Vagina (tissue), 2 donors: ENCODE measurements at regions not wholly inside any gene's neighbourhood (a gene's known extent, or its start where the extent isn't known, plus 50 kb on each side); places are given as distances from the start of the nearest gene placed in this dataset.

Source experiments
- DNase-seq, 2 donors: peaks; one replicate each; pipeline ENCODE4 v3.0.0-alpha.2; 2017; ENCODE audit errors: extremely low spot score in 2 of 2
- H3K27ac ChIP-seq: fragments of 200-600 bp; sonication (generic); one replicate; pipeline ENCODE4 v1.5.1; 2019
- H3K27me3 ChIP-seq: fragments of 200-600 bp; sonication (generic); one replicate; pipeline ENCODE4 v1.5.1; 2019
- H3K36me3 ChIP-seq, 2 donors: fragments of 200-600 bp; sonication (generic); one replicate each; pipeline ENCODE4 v1.5.1; 2017 to 2019
- H3K4me1 ChIP-seq: fragments of 200-600 bp; sonication (generic); one replicate; pipeline ENCODE4 v1.5.1; 2019
- H3K4me3 ChIP-seq, 2 donors: fragments of 200-600 bp; sonication (generic); 1 replicate in 1 of 2; 2 replicates in 1 of 2; pipeline ENCODE4 v1.5.1; 2016 to 2019
- H3K9me3 ChIP-seq: fragments of 200-600 bp; sonication (generic); one replicate; pipeline ENCODE4 v1.5.1; 2019
- CTCF ChIP-seq, 3 experiments: fragments of 450-650 bp in 2 of 3; fragments of 200-600 bp in 1 of 3; sonication (generic) in 1 of 3; IDR thresholded peaks; one replicate each; pipeline ENCODE4 v1.5.1; 2017 to 2019; ENCODE audit warnings: antibody characterized with exemption in 3 of 3, mild to moderate bottlenecking in 2 of 3, moderate library complexity in 2 of 3
- POLR2A ChIP-seq, 2 donors: fragments of 450-650 bp; IDR thresholded peaks; one replicate each; pipeline ENCODE4 v1.6.1; 2017; ENCODE audit warnings: antibody characterized with exemption in 2 of 2, mild to moderate bottlenecking in 2 of 2, moderate library complexity in 2 of 2
- POLR2AphosphoS5 ChIP-seq, 2 donors: sonication (generic); formaldehyde crosslinking; IDR thresholded peaks; one replicate each; pipeline ENCODE4 v1.9.0; 2017; ENCODE audit warnings: antibody characterized with exemption in 2 of 2, mild to moderate bottlenecking in 2 of 2, low read depth in 1 of 2; ENCODE audit not compliant: insufficient read depth in 1 of 2
- intact Hi-C: fragments of 100-400 bp; cut with DNase I; formaldehyde crosslinking; loops from one replicate; pipeline ENCODE4 v1.15.1; 2023

- Histone ChIP-seq H3K4me1 (peaks cover 10% of the 10 kb centered on the region), H3K27me3 (no peaks in the 10 kb centered on the region), H3K36me3 (no peaks in the 10 kb centered on the region), H3K9me3 (no peaks in the 10 kb centered on the region), H3K4me3 (no peak overlapping the region), H3K27ac (no peak overlapping the region)
- TF ChIP-seq CTCF (IDR thresholded peaks at IDR 0.05): no peak
- TF ChIP-seq POLR2A (IDR thresholded peaks at IDR 0.05): no peak
- no peak for TF ChIP-seq POLR2AphosphoS5 (IDR thresholded peaks at IDR 0.05; ENCODE audit: insufficient read depth in 1 of 2, low read depth in 1 of 2)
- intact Hi-C loops: no loop called here
- no peak for DNase-seq
Observed at GRCh38 chr3:184655597-184655996, 56.3 kb downstream of the MAGEF1 start.

DNA sequence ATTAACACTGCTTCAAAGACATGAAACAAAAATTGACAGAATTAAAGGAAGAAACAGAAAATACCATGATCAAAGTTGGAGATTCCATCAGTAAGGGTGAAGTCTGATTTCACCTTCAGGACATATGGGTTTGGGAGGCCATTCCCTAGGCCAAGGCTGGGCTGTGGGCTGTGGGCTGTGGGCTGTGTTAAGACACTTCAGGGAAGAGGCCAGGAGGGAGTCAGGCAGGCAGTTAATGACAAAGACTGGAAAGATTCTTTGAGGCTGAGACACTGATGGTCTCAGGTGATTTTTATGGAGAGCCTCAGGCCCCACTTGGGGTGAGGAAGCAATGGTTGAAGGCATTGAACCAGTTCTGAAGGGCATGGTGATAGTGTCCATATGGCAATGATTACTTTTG is 57.5 kb downstream of the MAGEF1 start:
- Histone ChIP-seq H3K4me3 (no peak overlapping the region), H3K27ac (no peak overlapping the region), H3K27me3 (no peaks in the 10 kb centered on the region), H3K9me3 (no peaks in the 10 kb centered on the region), H3K36me3 (no peaks in the 10 kb centered on the region), H3K4me1 (peaks cover 10% of the 10 kb centered on the region)
- TF ChIP-seq POLR2AphosphoS5 (IDR thresholded peaks at IDR 0.05; ENCODE audit: insufficient read depth in 1 of 2, low read depth in 1 of 2): no peak
- TF ChIP-seq POLR2A (IDR thresholded peaks at IDR 0.05): no peak
- TF ChIP-seq CTCF (IDR thresholded peaks at IDR 0.05): no peak
- intact Hi-C loops: no loop called here
- no peak for DNase-seq

- peaks cover 10% of the 10 kb centered on the region for H3K4me1 ChIP-seq
- H3K36me3 ChIP-seq: no peaks in the 10 kb centered on the region
- DNase-seq: no peak
- intact Hi-C loops: no loop called here
- H3K9me3 ChIP-seq: no peaks in the 10 kb centered on the region
- no peaks in the 10 kb centered on the region for H3K27me3 ChIP-seq
- no peak for TF ChIP-seq POLR2A (IDR thresholded peaks at IDR 0.05)
- no peak for TF ChIP-seq POLR2AphosphoS5 (IDR thresholded peaks at IDR 0.05; ENCODE audit: insufficient read depth in 1 of 2, low read depth in 1 of 2)
- no peak for TF ChIP-seq CTCF (IDR thresholded peaks at IDR 0.05)
- H3K27ac ChIP-seq: no peak overlapping the region
- H3K4me3 ChIP-seq: no peak overlapping the region
Observed at GRCh38 chr3:184652465-184652864, 59.4 kb downstream of the MAGEF1 start.

DNA sequence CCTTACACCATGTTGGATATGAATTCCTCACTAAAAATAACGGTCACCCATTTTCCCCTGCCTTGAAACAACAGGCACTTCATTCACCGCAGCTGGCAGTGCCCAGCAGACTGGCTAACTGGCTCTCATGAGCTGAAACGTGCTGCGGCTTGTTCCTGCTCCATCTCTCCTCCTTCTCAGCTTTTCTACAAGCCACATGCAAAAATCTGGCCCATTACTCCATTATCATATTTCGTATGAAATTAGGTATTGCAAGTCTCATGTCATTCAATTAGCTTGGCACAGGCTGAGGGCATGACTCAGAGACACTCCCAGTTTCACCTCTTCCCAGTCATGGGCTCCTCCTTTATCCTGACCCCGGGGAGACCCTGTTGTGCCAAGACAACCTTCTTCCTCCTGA is 60.0 kb downstream of the MAGEF1 start:
- Histone ChIP-seq H3K4me1 (peaks cover 10% of the 10 kb centered on the region), H3K9me3 (no peaks in the 10 kb centered on the region), H3K4me3 (no peak overlapping the region), H3K27me3 (no peaks in the 10 kb centered on the region), H3K27ac (no peak overlapping the region), H3K36me3 (no peaks in the 10 kb centered on the region)
- intact Hi-C loops: no loop called here
- no peak for TF ChIP-seq POLR2AphosphoS5 (IDR thresholded peaks at IDR 0.05; ENCODE audit: insufficient read depth in 1 of 2, low read depth in 1 of 2)
- no peak for TF ChIP-seq POLR2A (IDR thresholded peaks at IDR 0.05)
- no peak for TF ChIP-seq CTCF (IDR thresholded peaks at IDR 0.05)
- no peak for DNase-seq

- no peak for DNase-seq
- H3K4me3 ChIP-seq: no peak overlapping the region
- H3K27ac ChIP-seq: peak overlapping the region; percentile 21
- no peaks in the 10 kb centered on the region for H3K36me3 ChIP-seq
- intact Hi-C loops: no loop called here
- H3K9me3 ChIP-seq: no peaks in the 10 kb centered on the region
- no peak for TF ChIP-seq POLR2A (IDR thresholded peaks at IDR 0.05)
- TF ChIP-seq POLR2AphosphoS5 (IDR thresholded peaks at IDR 0.05; ENCODE audit: insufficient read depth in 1 of 2, low read depth in 1 of 2): peak in 1 of 2 donors; percentile 28
- no peak for TF ChIP-seq CTCF (IDR thresholded peaks at IDR 0.05)
- no peaks in the 10 kb centered on the region for H3K27me3 ChIP-seq
- H3K4me1 ChIP-seq: peaks cover 22% of the 10 kb centered on the region
Observed at GRCh38 chr3:184648636-184649035, 63.2 kb downstream of the MAGEF1 start.
